Gastroesophageal sphincter (tissue), 3 donors: ENCODE measurements at regions not wholly inside any gene's neighbourhood (a gene's known extent, or its start where the extent isn't known, plus 50 kb on each side); places are given as distances from the start of the nearest gene placed in this dataset.

Experiments
- CTCF ChIP-seq, 4 experiments: fragments of 200-600 bp in 2 of 4; fragments of 450-650 bp in 2 of 4; sonication (generic) in 1 of 4; IDR thresholded peaks; one replicate each; pipeline ENCODE4 v1.5.1; 2017 to 2019; ENCODE audit warnings: antibody characterized with exemption in 4 of 4, mild to moderate bottlenecking in 2 of 4, moderate library complexity in 2 of 4
- POLR2A ChIP-seq, 2 donors: fragments of 450-650 bp; IDR thresholded peaks; one replicate each; pipeline ENCODE4 v1.6.1; 2017; ENCODE audit warnings: antibody characterized with exemption in 2 of 2, mild to moderate bottlenecking in 2 of 2, moderate library complexity in 1 of 2
- POLR2AphosphoS5 ChIP-seq: sonication (generic); formaldehyde crosslinking; IDR thresholded peaks from one replicate; pipeline ENCODE4 v1.6.1; 2017; ENCODE audit warnings: antibody characterized with exemption

GRCh38 chr6:158916617-158917016, 83.4 kb downstream of the RSPH3 start:
- no peak for TF ChIP-seq POLR2A (IDR thresholded peaks at IDR 0.05)
- no peak for TF ChIP-seq CTCF (IDR thresholded peaks at IDR 0.05)
- TF ChIP-seq POLR2AphosphoS5 = peak; percentile 75
